KMS-11 (cell line): ENCODE measurements at regions not wholly inside any gene's neighbourhood (a gene's known extent, or its start where the extent isn't known, plus 50 kb on each side); places are given as distances from the start of the nearest gene placed in this dataset.

Source experiments
- H2AFZ ChIP-seq: fragments of 200-600 bp; sonication (generic); 2 replicates; pipeline ENCODE4 v1.6.1; 2016; ENCODE audit warnings: antibody characterized with exemption, mixed run types, low read depth
- H3K27ac ChIP-seq: fragments of 200-600 bp; sonication (generic); 2 replicates; pipeline ENCODE4 v1.6.1; 2016; ENCODE audit warnings: mild to moderate bottlenecking, mixed run types
- H3K27me3 ChIP-seq: fragments of 200-600 bp; sonication (generic); 2 replicates; pipeline ENCODE4 v1.6.1; 2017; ENCODE audit warnings: mild to moderate bottlenecking, low read depth, mixed run types, moderate library complexity; ENCODE audit not compliant: insufficient read depth
- H3K36me3 ChIP-seq: fragments of 200-600 bp; sonication (generic); 2 replicates; pipeline ENCODE4 v1.6.1; 2017; ENCODE audit warnings: mild to moderate bottlenecking, mixed run types; ENCODE audit not compliant: insufficient read depth
- H3K4me1 ChIP-seq: fragments of 200-600 bp; sonication (generic); 2 replicates; pipeline ENCODE4 v1.6.1; 2016; ENCODE audit warnings: mild to moderate bottlenecking, low read depth, mixed run types; ENCODE audit not compliant: poor library complexity, severe bottlenecking
- H3K4me2 ChIP-seq: fragments of 200-600 bp; sonication (generic); 2 replicates; pipeline ENCODE4 v1.7.0; 2016; ENCODE audit warnings: mild to moderate bottlenecking, mixed run types
- H3K4me3 ChIP-seq: fragments of 200-600 bp; sonication (generic); IDR thresholded peaks from 2 replicates; pipeline ENCODE4 v1.6.1; 2017; ENCODE audit warnings: low read depth, low read length, mixed read lengths; ENCODE audit not compliant: insufficient read depth
- H3K79me2 ChIP-seq: fragments of 200-600 bp; sonication (generic); 2 replicates; pipeline ENCODE4 v1.6.1; 2016; ENCODE audit warnings: low read depth, mixed run types; ENCODE audit not compliant: insufficient read depth
- H3K9ac ChIP-seq: fragments of 200-600 bp; sonication (generic); 2 replicates; pipeline ENCODE4 v1.6.1; 2016; ENCODE audit warnings: mild to moderate bottlenecking, mixed run types
- H4K20me1 ChIP-seq: fragments of 200-600 bp; sonication (generic); 2 replicates; pipeline ENCODE4 v1.6.1; 2016; ENCODE audit warnings: mild to moderate bottlenecking, mixed run types; ENCODE audit not compliant: insufficient read depth
- TF ChIP-seq, protein P1 (sequence below): fragments of 200-600 bp; sonication (generic); conservative IDR thresholded peaks from 2 replicates; pipeline ENCODE4 v1.6.1; 2017; ENCODE audit warnings: low read depth, mild to moderate bottlenecking, antibody characterized with exemption, low read length, moderate library complexity, mixed read lengths

DNA sequence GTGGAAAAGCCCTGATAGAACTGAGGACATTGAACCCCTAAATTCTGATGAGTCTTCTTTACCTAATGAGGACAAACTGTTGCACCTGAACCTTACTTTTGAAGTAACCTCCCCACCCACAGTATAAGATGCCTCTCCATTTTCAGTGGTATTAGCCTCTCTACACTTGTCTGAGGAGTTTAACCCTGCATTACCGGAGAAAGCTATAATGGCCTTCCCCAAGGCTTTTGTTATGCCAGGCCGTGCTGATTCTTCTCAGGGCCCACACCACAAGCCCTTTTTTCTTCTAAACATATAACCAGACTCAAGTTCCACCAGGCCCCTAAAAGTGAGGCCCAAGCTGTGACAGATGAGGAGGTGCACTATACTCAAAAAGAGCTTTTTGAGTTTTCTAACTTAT, 345.8 kb upstream of the GRID2 start:
- H4K20me1 ChIP-seq = no peaks in the 10 kb centered on the region
- H3K4me2 ChIP-seq = no peak overlapping the region
- H3K4me1 ChIP-seq = no peaks in the 10 kb centered on the region
- no peaks in the 10 kb centered on the region for H3K36me3 ChIP-seq
- no peak overlapping the region for H3K4me3 ChIP-seq
- no peak overlapping the region for H3K9ac ChIP-seq
- no peak overlapping the region for H2AFZ ChIP-seq
- no peak overlapping the region for H3K27ac ChIP-seq
- H3K79me2 ChIP-seq = no peaks in the 10 kb centered on the region
- no peaks in the 10 kb centered on the region for H3K27me3 ChIP-seq
- TF ChIP-seq, protein P1, sequence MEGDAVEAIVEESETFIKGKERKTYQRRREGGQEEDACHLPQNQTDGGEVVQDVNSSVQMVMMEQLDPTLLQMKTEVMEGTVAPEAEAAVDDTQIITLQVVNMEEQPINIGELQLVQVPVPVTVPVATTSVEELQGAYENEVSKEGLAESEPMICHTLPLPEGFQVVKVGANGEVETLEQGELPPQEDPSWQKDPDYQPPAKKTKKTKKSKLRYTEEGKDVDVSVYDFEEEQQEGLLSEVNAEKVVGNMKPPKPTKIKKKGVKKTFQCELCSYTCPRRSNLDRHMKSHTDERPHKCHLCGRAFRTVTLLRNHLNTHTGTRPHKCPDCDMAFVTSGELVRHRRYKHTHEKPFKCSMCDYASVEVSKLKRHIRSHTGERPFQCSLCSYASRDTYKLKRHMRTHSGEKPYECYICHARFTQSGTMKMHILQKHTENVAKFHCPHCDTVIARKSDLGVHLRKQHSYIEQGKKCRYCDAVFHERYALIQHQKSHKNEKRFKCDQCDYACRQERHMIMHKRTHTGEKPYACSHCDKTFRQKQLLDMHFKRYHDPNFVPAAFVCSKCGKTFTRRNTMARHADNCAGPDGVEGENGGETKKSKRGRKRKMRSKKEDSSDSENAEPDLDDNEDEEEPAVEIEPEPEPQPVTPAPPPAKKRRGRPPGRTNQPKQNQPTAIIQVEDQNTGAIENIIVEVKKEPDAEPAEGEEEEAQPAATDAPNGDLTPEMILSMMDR = no peak

DNA sequence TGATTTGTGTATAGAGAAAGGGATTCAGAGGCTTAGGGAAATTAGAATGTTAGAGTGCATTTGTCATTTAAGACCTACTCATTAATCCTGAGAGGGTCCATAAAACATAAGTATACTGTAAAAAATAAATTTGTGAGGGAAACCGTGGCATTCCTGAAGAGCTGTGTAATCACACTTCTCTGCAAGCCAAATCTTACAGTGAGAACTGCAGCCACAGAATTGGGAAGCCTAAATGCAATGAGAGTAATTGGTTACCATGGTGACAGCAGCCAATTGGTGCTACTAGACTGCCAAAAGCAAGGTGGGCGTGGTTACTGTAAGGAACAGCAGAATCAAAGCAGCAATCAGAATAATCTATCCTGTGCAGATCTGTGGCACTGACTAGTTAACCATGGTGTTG, 345.2 kb upstream of the GRID2 start:
- Histone ChIP-seq H4K20me1 (no peaks in the 10 kb centered on the region), H3K9ac (no peak overlapping the region), H3K79me2 (no peaks in the 10 kb centered on the region), H3K4me2 (no peak overlapping the region), H3K4me3 (no peak overlapping the region), H3K27me3 (no peaks in the 10 kb centered on the region), H2AFZ (no peak overlapping the region), H3K27ac (no peak overlapping the region), H3K4me1 (no peaks in the 10 kb centered on the region), H3K36me3 (no peaks in the 10 kb centered on the region)
- TF ChIP-seq, protein P1 = no peak

DNA sequence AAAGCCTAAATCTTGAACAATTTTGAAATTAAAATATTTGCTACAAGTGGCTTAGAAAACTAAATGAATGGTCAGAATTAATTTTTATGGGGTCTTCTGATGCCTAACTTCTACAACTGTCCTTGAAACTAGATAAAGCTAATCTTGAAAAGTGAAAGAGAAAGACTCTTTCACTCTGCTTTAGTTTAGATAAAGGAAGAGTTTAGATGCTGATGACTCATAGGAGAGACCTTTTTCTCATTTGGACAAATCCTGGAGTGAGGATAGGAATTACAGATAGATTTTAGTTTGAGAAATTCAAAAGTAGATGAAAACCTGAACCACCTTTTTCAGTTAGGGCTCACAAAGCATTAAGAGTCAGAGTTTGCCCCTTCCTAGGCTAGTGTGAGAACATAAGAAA, 342.3 kb upstream of the GRID2 start:
- no peaks in the 10 kb centered on the region for H4K20me1 ChIP-seq
- no peaks in the 10 kb centered on the region for H3K36me3 ChIP-seq
- no peak overlapping the region for H3K9ac ChIP-seq
- TF ChIP-seq, protein P1 = no peak
- no peaks in the 10 kb centered on the region for H3K4me1 ChIP-seq
- no peak overlapping the region for H2AFZ ChIP-seq
- H3K4me2 ChIP-seq = no peak overlapping the region
- H3K27me3 ChIP-seq = no peaks in the 10 kb centered on the region
- no peaks in the 10 kb centered on the region for H3K79me2 ChIP-seq
- H3K4me3 ChIP-seq = no peak overlapping the region
- no peak overlapping the region for H3K27ac ChIP-seq

DNA sequence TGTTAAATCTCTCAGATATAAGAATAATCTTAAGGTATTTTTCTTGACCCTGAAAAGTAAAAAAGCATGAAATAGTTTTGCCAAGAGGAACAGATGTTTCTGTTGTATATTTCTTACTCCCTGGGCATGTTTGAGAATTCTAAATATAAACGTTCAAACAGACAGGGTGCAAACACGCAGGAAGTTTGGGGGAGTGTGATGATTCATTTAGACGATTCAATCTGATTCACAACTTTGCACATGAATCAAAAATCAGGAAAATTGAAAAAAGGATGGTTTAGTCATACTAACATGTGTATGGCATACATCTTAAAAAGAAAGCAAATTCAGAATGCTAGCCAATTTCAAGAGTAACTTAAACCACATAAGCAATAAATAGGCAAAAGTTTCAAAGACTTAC, 340.3 kb upstream of the GRID2 start:
- Histone ChIP-seq H3K27ac (no peak overlapping the region), H3K4me3 (no peak overlapping the region), H3K4me1 (no peaks in the 10 kb centered on the region), H3K36me3 (no peaks in the 10 kb centered on the region), H3K79me2 (no peaks in the 10 kb centered on the region), H4K20me1 (no peaks in the 10 kb centered on the region), H2AFZ (no peak overlapping the region), H3K27me3 (no peaks in the 10 kb centered on the region), H3K9ac (no peak overlapping the region), H3K4me2 (no peak overlapping the region)
- TF ChIP-seq, protein P1 = no peak

DNA sequence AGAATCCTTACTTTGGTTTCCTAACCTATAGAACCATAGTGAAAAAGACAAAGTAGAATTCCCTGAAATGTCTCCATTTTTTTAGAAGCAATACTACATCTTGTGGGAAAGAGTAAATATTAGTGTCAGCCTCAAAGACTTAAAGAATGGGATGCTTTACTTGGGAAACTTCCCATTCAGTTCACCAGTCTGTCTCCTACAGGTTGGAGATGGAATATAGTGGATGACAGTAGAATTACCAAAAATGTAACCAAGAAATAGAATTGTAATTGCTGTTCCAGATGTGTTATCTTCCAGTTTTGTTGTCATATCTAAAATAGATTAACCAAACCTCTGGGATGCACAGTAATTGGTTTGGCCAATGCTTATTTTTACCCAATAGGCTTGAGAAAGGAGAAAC, 338.6 kb upstream of the GRID2 start:
- Histone ChIP-seq H3K79me2 (no peaks in the 10 kb centered on the region), H3K27ac (no peak overlapping the region), H3K9ac (no peak overlapping the region), H3K4me2 (no peak overlapping the region), H3K4me3 (no peak overlapping the region), H3K4me1 (no peaks in the 10 kb centered on the region), H3K36me3 (no peaks in the 10 kb centered on the region), H3K27me3 (no peaks in the 10 kb centered on the region), H4K20me1 (no peaks in the 10 kb centered on the region), H2AFZ (no peak overlapping the region)
- TF ChIP-seq, protein P1 = no peak
